Left lung (tissue), 4 donors: ENCODE measurements at regions not wholly inside any gene's neighbourhood (a gene's known extent, or its start where the extent isn't known, plus 50 kb on each side); places are given as distances from the start of the nearest gene placed in this dataset.
"Not testable (repeated sequence)": the region's sequence is repeated elsewhere in the genome, so short reads cannot be mapped to it uniquely, and the experiment has no call there.

Experiments used
- ATAC-seq: fragments of 200-7000 bp; cut with Tn5 transposase; one replicate; pipeline ENCODE4 v1.9.1; 2020; ENCODE audit warnings: moderate library complexity
- DNase-seq, 4 donors: peaks; one replicate each; pipeline ENCODE4 v3.0.0-alpha.2; 2013 to 2020
- H3K27ac ChIP-seq, 2 donors: fragments of 200-600 bp; sonication (generic) in 1 of 2; one replicate each; pipeline versions ENCODE4 v1.5.0 to v1.8.0; 2020 to 2021
- H3K27me3 ChIP-seq, 2 donors: fragments of 200-600 bp; sonication (generic) in 1 of 2; one replicate each; pipeline versions ENCODE4 v1.5.0 to v1.8.0; 2020 to 2021
- H3K36me3 ChIP-seq, 2 donors: fragments of 200-600 bp; sonication (generic) in 1 of 2; one replicate each; pipeline versions ENCODE4 v1.5.0 to v1.8.0; 2020 to 2021
- H3K4me1 ChIP-seq, 2 donors: fragments of 200-600 bp; one replicate each; pipeline ENCODE4 v1.8.0; 2021
- H3K4me3 ChIP-seq, 2 donors: fragments of 200-600 bp; sonication (generic) in 1 of 2; one replicate each; pipeline versions ENCODE4 v1.5.0 to v1.8.0; 2020 to 2021; ENCODE audit warnings: mild to moderate bottlenecking in 1 of 2
- H3K9me3 ChIP-seq, 2 donors: fragments of 200-600 bp; sonication (generic) in 1 of 2; one replicate each; pipeline versions ENCODE4 v1.5.0 to v1.8.0; 2020 to 2021
- CTCF ChIP-seq, 2 donors: fragments of 200-600 bp; sonication (generic) in 1 of 2; IDR thresholded peaks; one replicate each; pipeline versions ENCODE4 v1.5.0 to v1.8.0; 2021; ENCODE audit warnings: antibody characterized with exemption in 2 of 2
- intact Hi-C, 2 donors: fragments of 100-400 bp; cut with DNase I; formaldehyde crosslinking; loops; one replicate each; pipeline versions ENCODE4 v1.11.2 to v1.14.2; 2022
- donor health status: DM: no; HTN: yes; CAD: no.
- donor health status: DM: no; HTN: no; CAD: no.

DNA sequence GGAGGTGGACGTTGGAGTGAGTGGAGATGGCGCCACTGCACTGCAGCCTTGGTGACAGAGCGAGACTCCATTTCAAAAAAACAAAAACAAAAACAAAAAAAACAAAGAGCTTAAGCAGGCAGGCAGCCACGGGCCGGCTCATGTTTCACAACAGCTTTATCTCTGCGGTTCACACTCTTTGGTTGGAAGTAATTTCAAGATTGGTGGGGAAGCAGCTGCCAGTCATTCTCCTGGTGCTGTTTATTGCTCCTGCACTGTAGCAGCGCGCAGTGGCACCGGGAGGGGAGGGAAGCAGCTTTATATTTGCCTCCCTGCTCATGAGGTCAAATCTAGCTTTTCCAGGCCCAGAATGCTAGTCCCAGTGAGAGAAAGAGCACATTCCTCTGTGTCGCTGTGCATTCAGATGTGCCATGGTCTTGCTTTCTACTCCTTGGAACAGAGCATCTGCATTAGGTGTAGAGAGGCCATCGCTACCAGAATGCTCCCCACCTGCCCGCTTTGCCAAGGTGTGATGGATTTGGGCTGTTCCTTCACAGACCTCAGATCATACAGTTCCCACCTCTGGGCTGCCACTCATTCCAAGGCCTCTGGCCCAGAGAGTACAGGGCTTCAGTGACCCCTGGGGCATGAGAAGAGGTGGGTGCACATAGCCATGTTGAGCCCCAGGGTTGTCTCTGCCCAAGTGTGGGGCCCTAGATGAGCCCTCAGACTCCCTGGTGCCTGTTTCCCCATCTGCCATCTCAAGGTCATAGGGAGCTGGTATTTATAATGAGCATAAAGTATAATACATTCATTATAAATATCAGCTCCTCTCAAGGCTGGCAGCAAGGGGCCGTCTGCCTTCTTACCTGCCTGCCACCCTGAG lies 270.4 kb downstream of the MED10 start:
- DNase-seq: no peak

DNA sequence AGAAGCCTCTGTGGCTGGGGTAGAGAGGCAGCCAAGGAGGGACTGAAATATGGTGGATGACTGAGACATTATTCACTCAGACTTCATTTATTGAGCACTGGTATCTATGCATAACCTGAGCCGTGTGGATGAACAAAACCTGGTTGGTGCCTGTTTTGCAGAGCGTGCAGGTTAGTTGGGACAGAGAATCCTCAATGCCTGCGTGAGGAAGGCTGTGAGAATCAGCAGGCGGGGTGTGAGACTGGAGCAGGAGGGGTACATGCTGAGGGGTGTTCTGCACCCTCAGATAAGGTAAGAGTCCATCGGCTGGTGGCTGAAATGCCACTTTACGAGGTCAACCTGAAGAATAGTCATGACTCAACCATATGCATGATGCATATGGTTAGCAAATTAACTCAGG lies 271.6 kb downstream of the MED10 start:
- H3K9me3 ChIP-seq: peaks cover 0 to 4% of the 10 kb centered on the region in 2 donors
- ATAC-seq (no peak), DNase-seq (no peak)
- no peaks in the 10 kb centered on the region for H3K27me3 ChIP-seq
- no peak overlapping the region for H3K4me3 ChIP-seq
- no peak for TF ChIP-seq CTCF (IDR thresholded peaks at IDR 0.05)
- H3K27ac ChIP-seq: no peak overlapping the region
- no peaks in the 10 kb centered on the region for H3K4me1 ChIP-seq
- intact Hi-C loops: no loop called here
- H3K36me3 ChIP-seq: no peaks in the 10 kb centered on the region

More for the DNA sequence above, 270.4 kb downstream of the MED10 start:
- Histone ChIP-seq H3K27me3 (no peaks in the 10 kb centered on the region), H3K9me3 (peaks cover 0 to 2% of the 10 kb centered on the region in 2 donors), H3K27ac (no peak overlapping the region), H3K36me3 (no peaks in the 10 kb centered on the region), H3K4me1 (no peaks in the 10 kb centered on the region), H3K4me3 (no peak overlapping the region)
- intact Hi-C loops: no loop called here
- TF ChIP-seq CTCF (IDR thresholded peaks at IDR 0.05): no peak
- ATAC-seq: no peak

- intact Hi-C loops: no loop called here
- H3K36me3 ChIP-seq: no peaks in the 10 kb centered on the region
- H3K4me1 ChIP-seq: no peaks in the 10 kb centered on the region
- no peak for TF ChIP-seq CTCF (IDR thresholded peaks at IDR 0.05)
- peaks cover 0 to 4% of the 10 kb centered on the region in 2 donors for H3K9me3 ChIP-seq
- ATAC-seq (no peak), DNase-seq (no peak)
- no peaks in the 10 kb centered on the region for H3K27me3 ChIP-seq
- H3K4me3 ChIP-seq: no peak overlapping the region
- no peak overlapping the region for H3K27ac ChIP-seq
Measured at GRCh38 chr5:6105320-6105719, 273.0 kb downstream of the MED10 start.

DNA sequence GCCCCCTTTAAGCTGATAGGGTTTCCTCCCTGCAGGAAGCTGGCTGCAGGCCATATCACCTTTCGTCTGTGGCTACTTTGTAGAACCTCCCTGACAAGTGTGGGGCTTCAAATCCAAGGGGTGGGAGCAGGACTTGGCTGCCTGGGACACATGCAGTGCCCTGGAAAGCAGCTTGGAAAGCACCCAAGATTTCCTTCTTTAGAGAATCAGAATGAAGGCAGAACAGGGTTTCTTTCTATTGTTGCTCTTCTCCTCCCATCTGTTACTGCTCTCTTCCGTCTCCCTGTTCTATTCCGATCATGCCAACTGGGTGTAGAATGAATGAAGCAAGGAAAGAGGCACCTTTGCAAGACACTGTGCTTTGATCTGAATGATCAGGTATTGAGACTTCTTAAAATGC lies 282.2 kb downstream of the MED10 start:
- no peak for ATAC-seq
- Histone ChIP-seq H3K9me3 (peaks cover 0 to 3% of the 10 kb centered on the region in 2 donors), H3K27ac (no peak overlapping the region), H3K36me3 (no peaks in the 10 kb centered on the region), H3K4me1 (no peaks in the 10 kb centered on the region), H3K27me3 (no peaks in the 10 kb centered on the region), H3K4me3 (no peak overlapping the region)
- intact Hi-C loops: no loop called here
- TF ChIP-seq CTCF (IDR thresholded peaks at IDR 0.05): no peak
- DNase-seq: no peak

- H3K4me3 ChIP-seq, DNase-seq, H3K27me3 ChIP-seq, H3K36me3 ChIP-seq, ATAC-seq, H3K4me1 ChIP-seq, H3K9me3 ChIP-seq, H3K27ac ChIP-seq, intact Hi-C loops: not testable (repeated sequence)
Measured at GRCh38 chr5:6094180-6094579, 284.2 kb downstream of the MED10 start.
